Colonic mucosa (tissue), 4 donors: ENCODE measurements at regions not wholly inside any gene's neighbourhood (a gene's known extent, or its start where the extent isn't known, plus 50 kb on each side); places are given as distances from the start of the nearest gene placed in this dataset.
"Not testable (repeated sequence)": the region's sequence is repeated elsewhere in the genome, so short reads cannot be mapped to it uniquely, and the experiment has no call there.

Source experiments
- DNase-seq: peaks from one replicate; pipeline ENCODE4 v3.0.0-alpha.2; 2020
- H3K27ac ChIP-seq: fragments of 200-600 bp; one replicate; pipeline ENCODE4 v1.8.0; 2021
- H3K27me3 ChIP-seq: fragments of 200-600 bp; one replicate; pipeline ENCODE4 v1.8.0; 2021
- H3K36me3 ChIP-seq: fragments of 200-600 bp; one replicate; pipeline ENCODE4 v1.8.0; 2021
- H3K4me1 ChIP-seq: fragments of 200-600 bp; one replicate; pipeline ENCODE4 v1.8.0; 2021; ENCODE audit warnings: mild to moderate bottlenecking
- H3K4me3 ChIP-seq: fragments of 200-600 bp; one replicate; pipeline ENCODE4 v1.8.0; 2021
- H3K9ac ChIP-seq, 2 donors: one replicate each; pipeline ENCODE4 v1.7.0; 2013; ENCODE audit warnings: control low read depth in 2 of 2, low read depth in 2 of 2, low read length in 2 of 2
- H3K9me3 ChIP-seq: fragments of 200-600 bp; one replicate; pipeline ENCODE4 v1.8.0; 2021
- CTCF ChIP-seq: fragments of 200-600 bp; IDR thresholded peaks from one replicate; pipeline ENCODE4 v1.8.0; 2022; ENCODE audit warnings: antibody characterized with exemption, mild to moderate bottlenecking
- intact Hi-C: fragments of 100-400 bp; cut with DNase I; formaldehyde crosslinking; loops from one replicate; pipeline ENCODE4 v1.14.1; 2022
- donor health status: healthy.
- donor health status: DM: no; HTN: no; CAD: no.
- donor health status: DM: no; HTN: no; CAD: no.

- intact Hi-C loops = no loop called here
- Histone ChIP-seq H3K4me3 (no peak overlapping the region), H3K9ac (no peak overlapping the region), H3K36me3 (no peaks in the 10 kb centered on the region), H3K27ac (no peak overlapping the region), H3K9me3 (no peaks in the 10 kb centered on the region), H3K27me3 (no peaks in the 10 kb centered on the region), H3K4me1 (no peaks in the 10 kb centered on the region)
- DNase-seq = no peak
- TF ChIP-seq CTCF = no peak
Measured at GRCh38 chr13:75959861-75960481, 323.8 kb downstream of the LMO7 start.

- H3K36me3 ChIP-seq, intact Hi-C loops, H3K27me3 ChIP-seq, H3K9ac ChIP-seq, DNase-seq, H3K27ac ChIP-seq, H3K9me3 ChIP-seq, H3K4me1 ChIP-seq, H3K4me3 ChIP-seq: not testable (repeated sequence)
Measured at GRCh38 chr13:75953589-75953988, 317.5 kb downstream of the LMO7 start.

GRCh38 chr13:75947448-75947847, 311.3 kb downstream of the LMO7 start:
- Histone ChIP-seq H3K4me3 (no peak overlapping the region), H3K36me3 (no peaks in the 10 kb centered on the region), H3K9me3 (no peaks in the 10 kb centered on the region), H3K9ac (no peak overlapping the region), H3K27me3 (no peaks in the 10 kb centered on the region), H3K4me1 (no peaks in the 10 kb centered on the region), H3K27ac (no peak overlapping the region)
- no peak for TF ChIP-seq CTCF
- no peak for DNase-seq
- intact Hi-C loops = no loop called here

- Histone ChIP-seq H3K4me1 (no peaks in the 10 kb centered on the region), H3K4me3 (no peak overlapping the region), H3K27ac (no peak overlapping the region), H3K27me3 (no peaks in the 10 kb centered on the region), H3K9ac (no peak overlapping the region), H3K36me3 (no peaks in the 10 kb centered on the region), H3K9me3 (no peaks in the 10 kb centered on the region)
- intact Hi-C loops = no loop called here
- TF ChIP-seq CTCF = no peak
- no peak for DNase-seq
Measured at GRCh38 chr13:75946536-75947284, 310.6 kb downstream of the LMO7 start.

- intact Hi-C loops = no loop called here
- DNase-seq = no peak
Measured at GRCh38 chr13:75945841-75946482, 309.8 kb downstream of the LMO7 start.

More at GRCh38 chr13:75945841-75946482, 309.8 kb downstream of the LMO7 start:
- H3K4me3 ChIP-seq = no peak overlapping the region
- H3K27ac ChIP-seq = no peak overlapping the region
- no peaks in the 10 kb centered on the region for H3K36me3 ChIP-seq
- H3K27me3 ChIP-seq = no peaks in the 10 kb centered on the region
- no peak overlapping the region for H3K9ac ChIP-seq
- no peaks in the 10 kb centered on the region for H3K4me1 ChIP-seq
- no peak for TF ChIP-seq CTCF
- no peaks in the 10 kb centered on the region for H3K9me3 ChIP-seq
